C4-2B (cell line): ENCODE measurements at regions not wholly inside any gene's neighbourhood (a gene's known extent, or its start where the extent isn't known, plus 50 kb on each side); places are given as distances from the start of the nearest gene placed in this dataset.

Experiments used
- H3K27ac ChIP-seq: fragments of 450-650 bp; 2 replicates; pipeline ENCODE4 v1.5.1; 2017
- ZFX ChIP-seq: fragments of 450-650 bp; IDR thresholded peaks from 2 replicates; pipeline ENCODE4 v1.6.1; 2017
- TF ChIP-seq, protein P1 (sequence below): fragments of 450-650 bp; conservative IDR thresholded peaks from 2 replicates; pipeline ENCODE4 v1.5.1; 2017; ENCODE audit warnings: mild to moderate bottlenecking

DNA sequence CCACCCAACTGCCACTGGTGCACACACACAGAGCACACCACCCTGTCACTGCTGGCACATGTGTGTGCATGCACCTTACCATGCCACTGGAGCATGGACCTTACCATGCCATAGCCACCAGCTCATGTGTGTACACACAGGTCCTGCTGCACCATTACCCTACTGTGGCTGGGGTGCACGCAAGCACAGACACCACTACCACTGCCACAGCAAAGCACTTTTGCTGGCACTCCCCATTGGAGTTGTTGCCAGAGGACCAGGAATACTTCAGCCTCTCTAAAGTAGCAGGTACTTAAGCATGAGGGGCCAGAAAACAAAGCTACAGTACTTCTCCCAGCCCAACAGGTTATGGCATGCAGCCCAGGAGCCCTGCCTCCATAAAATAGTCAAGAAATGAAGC, 404.8 kb downstream of the MBD2 start:
- no peak overlapping the region for H3K27ac ChIP-seq
- TF ChIP-seq, protein P1, sequence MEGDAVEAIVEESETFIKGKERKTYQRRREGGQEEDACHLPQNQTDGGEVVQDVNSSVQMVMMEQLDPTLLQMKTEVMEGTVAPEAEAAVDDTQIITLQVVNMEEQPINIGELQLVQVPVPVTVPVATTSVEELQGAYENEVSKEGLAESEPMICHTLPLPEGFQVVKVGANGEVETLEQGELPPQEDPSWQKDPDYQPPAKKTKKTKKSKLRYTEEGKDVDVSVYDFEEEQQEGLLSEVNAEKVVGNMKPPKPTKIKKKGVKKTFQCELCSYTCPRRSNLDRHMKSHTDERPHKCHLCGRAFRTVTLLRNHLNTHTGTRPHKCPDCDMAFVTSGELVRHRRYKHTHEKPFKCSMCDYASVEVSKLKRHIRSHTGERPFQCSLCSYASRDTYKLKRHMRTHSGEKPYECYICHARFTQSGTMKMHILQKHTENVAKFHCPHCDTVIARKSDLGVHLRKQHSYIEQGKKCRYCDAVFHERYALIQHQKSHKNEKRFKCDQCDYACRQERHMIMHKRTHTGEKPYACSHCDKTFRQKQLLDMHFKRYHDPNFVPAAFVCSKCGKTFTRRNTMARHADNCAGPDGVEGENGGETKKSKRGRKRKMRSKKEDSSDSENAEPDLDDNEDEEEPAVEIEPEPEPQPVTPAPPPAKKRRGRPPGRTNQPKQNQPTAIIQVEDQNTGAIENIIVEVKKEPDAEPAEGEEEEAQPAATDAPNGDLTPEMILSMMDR, result no peak
- no peak for TF ChIP-seq ZFX

DNA sequence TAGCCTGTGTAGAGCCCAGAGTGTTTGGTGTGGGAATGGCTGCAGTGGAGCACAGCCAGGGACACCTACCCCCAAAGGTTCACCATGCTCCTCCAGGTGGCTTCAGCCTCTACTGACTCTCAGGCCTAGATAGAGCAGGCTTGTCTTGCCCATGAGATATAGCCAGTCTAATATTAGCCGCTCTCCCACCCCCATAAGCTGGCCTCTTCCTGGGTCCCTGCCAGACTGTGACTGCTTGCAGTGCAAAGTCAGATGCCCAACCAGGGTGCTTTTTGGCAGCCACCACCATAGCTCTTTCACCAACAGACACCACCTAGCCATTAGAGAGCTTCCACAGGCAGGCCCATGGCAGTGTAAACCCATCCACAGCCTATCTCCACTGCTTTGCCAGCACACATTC, 405.3 kb downstream of the MBD2 start:
- TF ChIP-seq, protein P1, result no peak
- no peak for TF ChIP-seq ZFX

GRCh38 chr18:53817976-53818950, 406.2 kb downstream of the MBD2 start:
- H3K27ac ChIP-seq, result no peak overlapping the region
- TF ChIP-seq ZFX, result no peak
- TF ChIP-seq, protein P1, result no peak

More for the DNA sequence above, 405.3 kb downstream of the MBD2 start:
- H3K27ac ChIP-seq, result no peak overlapping the region

- TF ChIP-seq ZFX, result no peak
- TF ChIP-seq, protein P1, result no peak
- no peak overlapping the region for H3K27ac ChIP-seq
Measured at GRCh38 chr18:53800171-53800570, 424.3 kb downstream of the MBD2 start.

DNA sequence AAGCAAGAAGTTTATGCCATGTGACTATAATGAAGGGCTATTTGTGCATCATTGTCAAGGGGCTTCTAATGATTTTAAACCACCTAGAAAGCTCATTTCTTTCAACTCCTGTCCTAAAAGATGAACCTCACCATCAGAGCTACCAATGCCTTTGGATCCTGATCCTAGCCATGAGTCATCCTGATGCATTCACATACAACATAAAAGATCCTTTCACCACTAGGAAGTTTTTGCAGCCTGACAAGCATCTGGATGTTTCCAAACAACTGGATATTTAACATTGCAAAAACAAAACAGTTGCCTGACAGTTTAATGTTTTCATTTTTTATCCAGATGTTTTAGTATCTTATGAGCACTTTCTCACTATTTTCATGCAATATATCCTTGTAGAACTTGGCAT, 425.3 kb downstream of the MBD2 start:
- no peak overlapping the region for H3K27ac ChIP-seq

DNA sequence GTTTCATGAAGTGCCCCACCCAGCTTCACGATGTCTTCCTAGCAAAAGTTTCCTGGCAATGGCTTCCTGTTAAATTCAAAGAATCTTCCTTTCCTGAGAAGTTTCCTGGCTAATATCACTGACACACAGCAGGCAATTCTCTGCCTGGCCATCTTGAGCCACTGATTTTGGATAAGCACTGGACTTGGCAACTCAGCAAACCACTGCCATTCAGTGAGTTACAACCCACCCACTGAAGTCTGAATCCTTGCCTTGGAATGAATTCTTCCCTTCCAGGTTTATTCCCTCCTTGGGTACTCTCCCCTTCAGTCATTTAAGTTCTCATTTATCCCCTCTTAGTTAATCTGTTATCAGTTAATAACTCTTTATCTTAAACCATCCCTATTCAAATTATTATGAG, 426.0 kb downstream of the MBD2 start:
- TF ChIP-seq ZFX, result no peak
- TF ChIP-seq, protein P1, result no peak
- no peak overlapping the region for H3K27ac ChIP-seq

More for the DNA sequence above, 425.3 kb downstream of the MBD2 start:
- TF ChIP-seq ZFX, result no peak
- TF ChIP-seq, protein P1, result no peak

DNA sequence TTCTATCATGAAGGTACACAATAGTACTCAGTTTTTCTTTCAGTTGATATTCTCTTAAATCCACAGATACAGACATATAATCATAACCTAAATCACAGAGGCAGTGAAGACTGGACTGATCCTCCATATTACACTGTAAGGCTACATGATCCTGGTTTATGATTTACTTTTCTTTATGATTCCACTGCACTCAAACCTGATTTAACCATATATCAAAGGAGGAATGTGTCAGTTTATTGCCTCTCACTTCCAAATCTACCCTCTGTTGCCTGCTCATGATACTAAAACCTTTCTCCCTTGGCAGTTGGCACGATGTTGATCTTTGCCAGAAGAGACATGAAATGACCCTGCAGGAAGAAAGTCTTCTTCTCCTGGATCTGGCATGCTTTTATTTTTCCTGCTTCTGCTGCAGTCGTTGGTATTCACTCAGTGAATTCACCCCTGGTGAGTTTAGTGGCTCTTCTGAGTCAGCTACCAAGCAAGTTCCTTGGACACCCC, 426.4 kb downstream of the MBD2 start:
- H3K27ac ChIP-seq, result no peak overlapping the region
- TF ChIP-seq ZFX, result no peak
- TF ChIP-seq, protein P1, result no peak
